RKO (cell line): ENCODE measurements at regions not wholly inside any gene's neighbourhood (a gene's known extent, or its start where the extent isn't known, plus 50 kb on each side); places are given as distances from the start of the nearest gene placed in this dataset.

Experiments
- DNase-seq: peaks from one replicate; pipeline ENCODE4 v3.0.0-alpha.2; 2016; ENCODE audit warnings: low spot score

GRCh38 chr12:16415155-16415554 lies 67.7 kb downstream of the MGST1 start:
- no peak for DNase-seq

- DNase-seq: peak; percentile 9
Observed at GRCh38 chr12:16417058-16417457, 69.6 kb downstream of the MGST1 start.

GRCh38 chr12:16421806-16422205 lies 74.4 kb downstream of the MGST1 start:
- DNase-seq: no peak

GRCh38 chr12:16424531-16424930 lies 77.1 kb downstream of the MGST1 start:
- no peak for DNase-seq

- no peak for DNase-seq
Observed at GRCh38 chr12:16435875-16436554, 88.6 kb downstream of the MGST1 start.

GRCh38 chr12:16437281-16437816 lies 89.9 kb downstream of the MGST1 start:
- DNase-seq: no peak

- no peak for DNase-seq
Observed at GRCh38 chr12:16437926-16438325, 90.5 kb downstream of the MGST1 start.

GRCh38 chr12:16449459-16449858 lies 102.0 kb downstream of the MGST1 start:
- DNase-seq: no peak

- DNase-seq: no peak
Observed at GRCh38 chr12:16453319-16453718, 105.9 kb downstream of the MGST1 start.

GRCh38 chr12:16454481-16454880 lies 107.0 kb downstream of the MGST1 start:
- DNase-seq: no peak

GRCh38 chr12:16458521-16459078 lies 111.2 kb downstream of the MGST1 start:
- no peak for DNase-seq

- no peak for DNase-seq
Observed at GRCh38 chr12:16467272-16467671, 119.8 kb downstream of the MGST1 start.

- no peak for DNase-seq
Observed at GRCh38 chr12:16472631-16473030, 125.2 kb downstream of the MGST1 start.

- DNase-seq: no peak
Observed at GRCh38 chr12:16473610-16474326, 126.3 kb downstream of the MGST1 start.

GRCh38 chr12:16474801-16475200 lies 127.4 kb downstream of the MGST1 start:
- no peak for DNase-seq

- no peak for DNase-seq
Observed at GRCh38 chr12:16475521-16475920, 128.1 kb downstream of the MGST1 start.

GRCh38 chr12:16482726-16483125 lies 123.2 kb downstream of the LMO3 start:
- DNase-seq: no peak

GRCh38 chr12:16492240-16492639 lies 113.7 kb downstream of the LMO3 start:
- DNase-seq: no peak

- no peak for DNase-seq
Observed at GRCh38 chr12:16492820-16493797, 112.9 kb downstream of the LMO3 start.

GRCh38 chr12:16495196-16495595 lies 110.8 kb downstream of the LMO3 start:
- no peak for DNase-seq
